ENCODE measurements at regions not wholly inside any gene's neighbourhood (a gene's known extent, or its start where the extent isn't known, plus 50 kb on each side); places are given as distances from the start of the nearest gene placed in this dataset.

- no peak for TF ChIP-seq CTCF (IDR thresholded peaks at IDR 0.05)
- no peak for TF ChIP-seq MXI1 (IDR thresholded peaks at IDR 0.05; ENCODE audit: low read depth, low read length)
These were observed 51.7 kb upstream of the G2E3 start (continued) for GRCh38 chr14:30507209-30507608.

All from SK-N-SH (cell line).